GM18907 (cell line): ENCODE measurements at regions not wholly inside any gene's neighbourhood (a gene's known extent, or its start where the extent isn't known, plus 50 kb on each side); places are given as distances from the start of the nearest gene placed in this dataset.
"Not testable (repeated sequence)": the region's sequence is repeated elsewhere in the genome, so short reads cannot be mapped to it uniquely, and the experiment has no call there.

Experiments
- ATAC-seq: cut with Tn5 transposase; IDR thresholded peaks from one replicate; pipeline ENCODE4 v1.9.1; 2021; ENCODE audit warnings: mild to moderate bottlenecking, moderate library complexity; ENCODE audit not compliant: unreplicated experiment

DNA sequence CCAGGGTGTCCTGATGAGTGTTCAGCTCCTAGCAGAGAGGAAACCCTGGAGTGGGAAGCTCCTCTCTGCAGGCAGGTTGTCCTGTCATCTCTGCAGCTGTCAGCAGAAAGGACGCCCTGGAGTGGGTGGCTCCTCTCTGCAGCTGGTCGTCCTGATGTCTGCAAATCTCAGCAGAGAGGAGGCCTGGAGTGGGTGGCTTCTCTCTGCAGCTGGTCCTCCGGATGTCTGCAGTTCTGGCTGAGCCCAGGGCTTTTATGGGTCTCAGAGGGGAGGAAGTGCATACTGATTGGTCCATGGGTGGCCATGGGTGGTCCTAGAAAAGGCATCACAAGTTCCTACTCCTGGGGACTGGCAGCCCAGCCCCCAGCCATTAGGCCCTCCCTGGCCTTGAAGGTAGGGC, 102.6 kb upstream of the BNIP2 start:
- no peak for ATAC-seq

DNA sequence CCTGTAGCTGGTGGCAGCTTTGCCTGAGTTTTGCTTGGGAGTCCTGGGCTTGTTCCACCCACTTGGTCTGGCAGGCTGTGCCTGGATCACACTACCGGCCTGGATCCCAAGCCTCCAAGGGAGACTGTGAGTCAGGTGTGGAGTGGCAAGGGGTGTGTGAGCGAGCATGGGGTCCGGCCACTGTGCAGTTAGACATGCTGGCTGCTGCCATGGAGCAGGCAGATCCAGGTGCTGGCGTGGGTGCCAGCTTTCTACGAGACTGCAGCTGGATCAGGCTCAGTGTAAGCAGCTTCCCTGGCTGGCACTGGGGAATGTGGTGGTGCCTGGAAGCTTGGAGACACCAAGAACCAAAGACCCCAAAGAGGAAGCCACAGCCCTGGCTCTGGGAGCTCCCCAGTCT, 102.0 kb upstream of the BNIP2 start:
- ATAC-seq: no peak

DNA sequence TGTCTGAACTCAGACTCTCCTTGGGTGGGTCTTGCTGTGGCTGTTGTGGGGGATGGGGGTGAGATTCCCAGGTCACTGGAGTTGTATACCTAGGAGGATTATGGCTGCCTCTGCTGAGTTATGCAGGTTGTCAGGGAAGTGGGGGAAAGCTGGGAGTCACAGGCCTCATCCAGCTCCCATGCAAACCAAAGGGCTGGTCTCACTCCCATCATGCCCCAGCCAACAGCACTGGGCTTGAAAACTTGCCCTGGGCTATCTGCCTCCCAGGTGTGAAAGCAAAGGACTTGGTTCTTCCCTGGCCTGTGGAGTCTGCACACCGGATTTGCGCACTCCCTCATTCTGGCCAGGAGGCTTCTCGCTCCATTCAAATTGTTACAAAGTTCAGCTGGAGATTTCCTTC, 97.3 kb upstream of the BNIP2 start:
- ATAC-seq: not testable (repeated sequence)

DNA sequence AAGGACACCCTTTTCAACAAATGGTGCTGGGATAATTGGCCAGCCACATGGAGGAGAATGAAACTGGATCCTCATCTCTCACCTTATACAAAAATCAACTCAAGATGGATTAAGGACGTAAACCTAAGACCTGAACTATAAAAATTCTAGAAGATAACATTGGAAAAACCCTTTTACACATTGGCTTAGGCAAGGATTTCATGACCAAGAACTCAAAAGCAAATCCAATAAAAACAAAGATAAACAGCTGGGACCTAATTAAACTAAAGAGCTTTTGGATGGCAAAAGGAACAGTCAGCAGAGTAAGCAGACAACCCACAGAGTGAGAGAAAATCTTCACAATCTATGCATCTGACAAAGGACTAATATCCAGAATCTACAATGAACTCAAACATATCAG, 96.9 kb upstream of the BNIP2 start:
- ATAC-seq: not testable (repeated sequence)

DNA sequence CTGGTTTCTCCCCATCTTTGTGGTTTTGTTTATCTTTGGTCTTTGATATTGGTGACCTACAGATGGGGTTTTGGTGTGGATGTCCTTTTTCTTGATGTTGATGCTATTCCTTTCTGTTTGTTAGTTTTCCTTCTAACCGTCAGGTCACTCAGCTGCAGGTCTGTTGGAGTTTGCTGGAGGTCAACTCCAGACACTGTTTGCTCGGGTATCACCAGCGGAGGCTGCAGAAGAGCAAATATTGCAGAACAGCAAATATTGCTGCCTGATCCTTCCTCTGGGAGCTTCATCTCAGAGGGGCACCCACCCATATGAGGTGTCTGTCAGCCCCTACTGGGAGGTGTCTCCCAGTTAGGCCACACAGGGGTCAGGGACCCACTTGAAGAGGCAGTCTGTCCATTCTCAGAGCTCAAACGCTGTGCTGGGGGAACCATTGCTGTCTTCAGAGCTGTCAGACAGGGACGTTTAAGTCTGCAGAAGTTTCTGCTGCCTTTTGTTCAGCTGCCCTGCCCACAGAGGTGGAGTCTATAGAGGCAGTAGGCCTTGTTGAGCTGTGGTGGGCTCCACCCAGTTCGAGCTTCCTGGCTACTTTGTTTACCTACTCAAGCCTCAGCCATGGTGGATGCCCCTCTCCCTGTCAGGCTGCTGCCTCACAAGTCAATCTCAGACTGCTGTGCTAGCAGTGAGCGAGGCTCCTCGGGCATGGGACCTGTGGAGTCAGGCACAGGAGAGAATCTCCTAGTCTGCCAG, 94.8 kb upstream of the BNIP2 start:
- not testable (repeated sequence) for ATAC-seq

DNA sequence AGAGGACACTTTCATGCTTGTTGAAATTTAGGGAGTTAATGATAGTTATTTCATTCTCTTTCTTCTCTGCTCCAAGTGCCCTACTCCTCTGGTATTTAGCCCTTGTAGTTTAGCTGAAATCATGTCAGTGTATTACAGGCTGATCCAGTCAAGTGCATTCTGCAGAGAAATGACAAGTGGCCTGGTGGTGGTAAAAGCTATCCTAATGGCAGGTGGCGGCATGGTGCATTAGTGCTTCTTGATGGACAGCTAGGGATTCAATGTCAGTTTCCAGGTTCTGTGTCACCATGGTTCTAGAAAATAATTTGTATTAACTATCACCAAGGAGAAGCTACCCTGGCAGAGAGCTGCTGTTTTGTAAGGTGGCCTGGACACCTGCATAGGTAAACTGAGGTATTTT, 90.0 kb upstream of the BNIP2 start:
- no peak for ATAC-seq

DNA sequence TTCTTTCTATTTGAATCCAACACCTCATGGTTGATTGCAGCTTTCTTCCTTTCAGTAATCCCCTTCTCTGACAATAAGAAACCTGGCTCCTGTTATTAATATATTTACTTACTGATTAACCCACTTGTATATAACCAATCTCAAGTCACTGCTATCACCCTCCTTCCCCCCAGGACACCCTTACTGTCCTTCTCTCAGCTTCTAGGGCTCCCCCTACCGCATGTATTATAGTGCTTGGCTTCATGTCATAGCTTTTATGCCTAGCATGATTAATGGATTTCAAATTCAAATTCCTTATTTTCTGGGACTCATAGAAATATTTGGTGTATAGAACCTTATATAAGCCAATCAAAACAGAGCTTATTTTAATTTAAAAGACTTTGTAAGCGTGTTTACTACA, 75.7 kb upstream of the BNIP2 start:
- ATAC-seq: no peak

DNA sequence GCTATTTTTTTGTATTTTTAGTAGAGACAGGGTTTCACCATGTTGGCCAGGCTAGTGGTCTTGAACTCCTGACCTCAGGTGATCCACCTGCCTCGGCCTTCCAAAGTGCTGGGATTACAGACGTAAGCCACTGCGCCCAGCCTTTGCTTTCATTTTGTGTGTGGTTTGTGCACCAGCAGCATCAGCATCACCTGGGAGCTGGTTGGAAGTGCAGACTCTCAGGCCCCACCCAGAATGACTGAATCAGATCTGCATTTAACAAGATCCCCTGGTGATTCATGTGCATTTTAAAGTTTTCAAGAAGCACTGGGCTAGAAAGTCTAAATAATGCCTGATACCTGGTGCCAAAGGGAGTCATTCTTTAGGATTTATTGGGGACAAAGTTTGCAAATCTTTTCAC, 73.4 kb upstream of the BNIP2 start:
- no peak for ATAC-seq

DNA sequence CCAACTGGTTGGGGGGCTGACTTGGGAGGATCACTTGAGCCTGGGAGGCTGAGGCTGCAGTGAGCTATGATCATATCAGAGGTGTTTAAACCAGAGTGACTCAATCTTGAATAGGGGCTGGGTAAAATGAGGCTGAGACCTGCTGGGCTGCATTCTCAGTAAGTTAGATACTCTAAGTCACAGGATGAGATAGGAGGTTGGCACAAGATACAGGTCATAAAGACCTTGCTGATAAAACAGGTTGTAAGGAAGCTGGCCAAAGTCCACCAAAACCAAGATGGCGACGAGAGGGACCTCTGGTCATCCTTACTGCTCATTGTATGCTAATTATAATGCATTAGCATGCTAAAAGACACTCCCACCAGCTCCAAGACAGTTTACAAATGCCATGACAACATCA, 71.1 kb upstream of the BNIP2 start:
- not testable (repeated sequence) for ATAC-seq

DNA sequence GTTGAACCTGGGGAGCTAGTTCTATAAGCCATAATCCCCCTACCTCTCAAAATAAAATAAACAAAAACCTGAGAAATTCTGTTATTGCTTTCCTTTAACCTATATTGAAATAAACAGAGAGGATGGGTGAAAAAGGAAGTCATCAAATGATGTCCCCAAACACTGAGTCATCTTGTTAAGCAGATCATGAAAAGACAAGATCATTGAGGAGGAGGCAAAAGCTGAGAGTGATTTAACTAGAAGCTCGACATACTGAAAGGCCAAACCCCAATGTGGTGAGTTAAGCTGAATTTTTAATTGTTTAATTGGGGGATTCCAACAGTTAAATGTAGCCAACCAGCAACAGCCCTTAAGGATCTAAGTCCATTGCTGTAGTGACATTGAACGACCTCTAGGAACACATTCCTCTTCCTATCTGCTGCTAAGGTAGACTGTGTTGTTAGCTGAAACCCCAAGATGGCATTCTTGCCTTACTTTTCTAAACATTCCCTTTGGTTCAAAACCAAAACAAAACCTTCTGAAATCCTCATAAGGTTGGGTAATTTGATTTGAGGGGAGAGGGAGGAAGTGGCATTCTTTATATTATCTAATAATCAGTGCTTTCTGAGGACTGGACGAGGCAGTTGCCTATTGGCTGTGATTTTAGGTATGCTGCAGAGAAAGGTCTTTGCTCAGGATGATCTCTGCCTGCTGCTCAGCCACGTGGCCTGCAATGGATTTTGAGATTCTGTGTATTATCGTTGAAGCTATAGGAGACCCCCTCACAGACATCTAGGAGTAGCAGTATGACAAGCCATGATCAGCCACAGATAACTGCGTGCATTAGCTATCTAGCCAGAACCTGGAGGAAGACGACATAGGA, 62.7 kb upstream of the BNIP2 start:
- ATAC-seq: no peak

DNA sequence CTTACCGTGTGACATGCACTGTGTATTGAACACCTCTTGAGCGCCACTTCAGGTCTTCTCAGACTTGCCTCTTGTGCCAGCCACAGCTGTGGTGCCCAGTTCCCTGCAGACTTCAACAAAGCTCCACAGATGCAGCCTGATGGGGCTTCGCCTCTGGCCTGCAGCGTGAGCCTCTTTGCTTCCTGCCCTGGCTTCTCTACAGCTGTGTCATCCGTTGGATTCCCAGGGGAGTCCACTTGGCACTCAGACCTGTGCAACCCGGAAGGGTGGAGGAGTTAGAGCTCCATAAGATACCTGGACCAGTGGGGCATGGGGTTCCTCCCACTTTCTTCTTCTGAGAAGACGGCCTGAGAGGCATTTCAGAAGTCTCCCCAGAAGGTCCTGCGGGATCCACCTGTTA, 57.7 kb upstream of the BNIP2 start:
- no peak for ATAC-seq

DNA sequence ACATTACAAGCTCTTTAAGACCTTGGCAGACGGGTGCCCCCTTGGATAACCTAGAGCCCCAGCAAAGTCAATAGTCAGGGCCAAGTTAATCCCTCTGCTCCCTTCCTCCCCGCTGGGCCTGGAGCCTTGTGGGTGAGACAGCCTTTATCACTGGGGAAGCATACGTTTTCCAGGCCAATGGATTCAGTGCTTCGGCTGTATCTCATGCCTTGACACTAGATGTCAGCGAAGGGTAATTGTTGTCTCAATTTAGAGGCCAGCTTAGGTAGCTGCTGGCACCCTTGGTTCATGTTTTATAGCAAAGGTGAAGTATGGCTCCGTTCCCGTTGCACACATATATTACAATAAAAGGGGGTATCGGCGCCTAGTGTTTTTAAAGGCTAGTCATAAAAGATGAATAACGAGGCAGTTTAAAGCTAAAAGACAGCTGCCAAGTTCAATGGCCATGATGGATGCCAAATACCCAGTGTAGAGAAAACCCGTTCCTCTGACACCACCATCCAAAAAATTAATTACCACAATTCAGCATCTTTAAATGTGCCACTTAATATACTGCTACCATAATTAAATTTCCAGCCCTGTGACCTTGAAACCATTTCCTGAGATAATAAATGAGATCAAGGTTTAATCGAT, 52.3 kb upstream of the BNIP2 start:
- ATAC-seq: no peak

DNA sequence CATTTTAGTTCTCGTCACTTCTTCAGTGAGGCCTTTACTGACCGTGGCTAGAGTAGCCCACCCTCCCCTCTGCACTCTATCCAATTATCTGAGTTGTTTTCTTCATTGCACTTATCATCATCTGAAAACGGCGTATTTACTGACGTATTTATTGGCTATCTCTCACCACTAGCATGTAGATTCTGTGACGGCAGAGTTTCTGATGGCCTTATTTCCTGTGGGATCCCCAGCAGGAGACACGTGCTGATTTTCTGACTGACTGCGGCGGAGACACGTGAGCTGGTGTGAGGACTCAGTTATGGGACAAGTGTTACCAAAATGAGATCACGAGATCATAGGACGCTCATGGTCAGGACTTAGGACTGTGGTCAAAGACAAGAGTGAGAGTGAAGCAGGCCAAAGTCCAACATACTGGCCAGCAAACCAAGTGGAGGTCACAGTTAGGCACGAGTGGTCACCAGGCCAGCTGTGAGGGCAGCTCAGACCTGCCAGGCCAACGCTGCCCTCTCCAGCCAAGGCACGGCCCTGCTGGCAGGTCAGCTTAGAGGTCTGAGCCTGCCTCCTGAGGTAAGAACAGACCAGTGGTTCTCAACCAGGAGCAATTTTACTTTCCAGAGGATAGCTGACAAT, 50.6 kb upstream of the BNIP2 start:
- no peak for ATAC-seq
